Esophagus squamous epithelium (tissue), 5 donors: ENCODE measurements at regions not wholly inside any gene's neighbourhood (a gene's known extent, or its start where the extent isn't known, plus 50 kb on each side); places are given as distances from the start of the nearest gene placed in this dataset.

ENCODE experiments used
- DNase-seq: peaks from one replicate; lab custom pipeline; 2025; lab: John Stamatoyannopoulos, UW
- H3K27ac ChIP-seq, 4 donors: fragments of 200-600 bp; sonication (generic); one replicate each; pipeline ENCODE4 v1.5.1; 2016 to 2019; ENCODE audit warnings: mild to moderate bottlenecking in 1 of 4
- H3K27me3 ChIP-seq, 4 donors: fragments of 200-600 bp; sonication (generic); 1 replicate in 3 of 4; 2 replicates in 1 of 4; pipeline versions ENCODE4 v1.5.1 to v1.6.0; 2017 to 2021; ENCODE audit warnings: antibody characterized with exemption in 1 of 4
- H3K36me3 ChIP-seq, 3 donors: fragments of 200-600 bp; sonication (generic); one replicate each; pipeline ENCODE4 v1.5.1; 2016 to 2019
- H3K4me1 ChIP-seq, 3 donors: fragments of 200-600 bp; sonication (generic); one replicate each; pipeline ENCODE4 v1.5.1; 2017 to 2019
- H3K4me3 ChIP-seq, 4 donors: fragments of 200-600 bp; sonication (generic); 1 replicate in 3 of 4; 2 replicates in 1 of 4; pipeline ENCODE4 v1.5.1; 2016 to 2019; ENCODE audit warnings: mild to moderate bottlenecking in 2 of 4, moderate library complexity in 1 of 4
- H3K9me3 ChIP-seq, 3 donors: fragments of 200-600 bp; sonication (generic); one replicate each; pipeline ENCODE4 v1.5.1; 2016 to 2019
- CTCF ChIP-seq, 6 experiments: fragments of 450-650 bp in 4 of 6; fragments of 200-600 bp in 2 of 6; sonication (generic) in 2 of 6; IDR thresholded peaks; one replicate each; pipeline ENCODE4 v1.5.1; 2016 to 2019; ENCODE audit warnings: antibody characterized with exemption in 6 of 6, mild to moderate bottlenecking in 4 of 6, moderate library complexity in 4 of 6
- POLR2A ChIP-seq, 4 donors: fragments of 450-650 bp; IDR thresholded peaks; one replicate each; pipeline ENCODE4 v1.6.1; 2017; ENCODE audit warnings: antibody characterized with exemption in 4 of 4, mild to moderate bottlenecking in 4 of 4, moderate library complexity in 3 of 4
- WGBS, 2 donors: methylation state at CpG; one replicate each; pipeline ENCODE4 v1.1.5; 2018; 5-methylcytosine and 5-hydroxymethylcytosine counted together
- intact Hi-C: fragments of 100-400 bp; cut with DNase I; formaldehyde crosslinking; loops from one replicate; pipeline ENCODE4 v1.15.0; 2022
- donor health status: DM: yes; HTN: yes; CAD: no.

DNA sequence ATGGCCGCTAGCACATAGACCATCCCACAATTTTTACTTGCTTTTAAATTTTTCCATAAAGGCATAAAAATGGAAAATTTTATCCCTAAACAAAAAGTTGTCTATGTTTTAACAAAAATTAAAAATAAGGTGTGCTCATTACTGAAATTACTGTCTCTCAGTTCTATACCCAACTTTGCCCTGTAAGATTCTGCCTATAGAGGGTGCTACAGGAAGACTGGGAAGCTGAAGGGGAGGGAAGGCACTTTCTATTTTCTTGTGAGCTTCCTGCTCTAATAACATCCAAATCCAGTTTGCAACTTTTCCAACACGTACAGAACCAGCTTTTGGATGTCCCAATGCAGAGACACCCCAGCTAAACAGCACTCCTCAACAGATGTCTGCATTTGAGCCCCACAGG is 666.9 kb downstream of the PLCL1 start:
- DNase-seq, result no peak
- Histone ChIP-seq H3K27me3 (no peaks in the 10 kb centered on the region), H3K4me1 (no peaks in the 10 kb centered on the region), H3K36me3 (no peaks in the 10 kb centered on the region), H3K27ac (no peak overlapping the region), H3K9me3 (no peaks in the 10 kb centered on the region), H3K4me3 (no peak overlapping the region)
- intact Hi-C loops, result no loop called here
- TF ChIP-seq POLR2A (IDR thresholded peaks at IDR 0.05) (no peak), CTCF (IDR thresholded peaks at IDR 0.05) (no peak)
- WGBS, 2 donors, result 40 to 54% methylated on average over 2 of the region's 2 CpGs

- intact Hi-C loops, result no loop called here
- 67 to 68% methylated on average over 3 of the region's 3 CpGs for WGBS, 2 donors
- TF ChIP-seq POLR2A (IDR thresholded peaks at IDR 0.05) (no peak), CTCF (IDR thresholded peaks at IDR 0.05) (no peak)
- Histone ChIP-seq H3K4me3 (no peak overlapping the region), H3K4me1 (no peaks in the 10 kb centered on the region), H3K27ac (no peak overlapping the region), H3K9me3 (no peaks in the 10 kb centered on the region), H3K27me3 (no peaks in the 10 kb centered on the region), H3K36me3 (no peaks in the 10 kb centered on the region)
- no peak for DNase-seq
These were observed 663.7 kb downstream of the PLCL1 start for GRCh38 chr2:198468136-198468535.

GRCh38 chr2:198465970-198466369 is 661.6 kb downstream of the PLCL1 start:
- H3K27ac ChIP-seq, result no peak overlapping the region
- intact Hi-C loops, result no loop called here
- DNase-seq, result no peak
- H3K36me3 ChIP-seq, result no peaks in the 10 kb centered on the region
- WGBS, 2 donors, result 84 to 90% methylated on average over 6 of the region's 6 CpGs
- H3K4me3 ChIP-seq, result no peak overlapping the region
- no peaks in the 10 kb centered on the region for H3K27me3 ChIP-seq
- no peak for TF ChIP-seq CTCF (IDR thresholded peaks at IDR 0.05)
- TF ChIP-seq POLR2A (IDR thresholded peaks at IDR 0.05), result no peak
- no peaks in the 10 kb centered on the region for H3K9me3 ChIP-seq
- no peaks in the 10 kb centered on the region for H3K4me1 ChIP-seq

DNA sequence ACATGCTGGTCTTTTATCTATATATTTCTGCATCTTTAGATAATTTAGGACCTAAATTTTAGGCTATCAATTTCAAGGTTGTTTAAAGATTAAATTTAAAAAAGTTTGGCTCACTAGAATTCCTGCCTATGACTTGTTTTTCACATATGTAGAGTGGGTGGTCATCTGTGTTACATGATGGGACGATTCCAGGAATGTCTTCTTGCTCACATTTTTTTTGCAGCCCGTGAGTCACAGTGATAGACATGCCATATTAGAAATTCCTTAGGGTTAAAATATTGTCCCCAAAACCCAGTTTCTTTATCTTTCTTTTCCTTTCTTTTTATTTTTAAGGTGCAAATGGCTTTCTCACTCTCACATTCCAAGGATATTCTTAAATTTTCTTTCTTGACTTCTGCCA is 652.0 kb downstream of the PLCL1 start:
- WGBS, 2 donors, result 51 to 54% methylated on average over 2 of the region's 2 CpGs
- Histone ChIP-seq H3K27me3 (no peaks in the 10 kb centered on the region), H3K9me3 (no peaks in the 10 kb centered on the region), H3K4me3 (no peak overlapping the region), H3K36me3 (no peaks in the 10 kb centered on the region), H3K4me1 (no peaks in the 10 kb centered on the region), H3K27ac (no peak overlapping the region)
- no peak for DNase-seq
- TF ChIP-seq POLR2A (IDR thresholded peaks at IDR 0.05), result no peak
- TF ChIP-seq CTCF (IDR thresholded peaks at IDR 0.05), result no peak
- intact Hi-C loops, result no loop called here

- TF ChIP-seq CTCF (IDR thresholded peaks at IDR 0.05), result no peak
- no peak for TF ChIP-seq POLR2A (IDR thresholded peaks at IDR 0.05)
- WGBS, 2 donors, result 71 to 74% methylated on average over 2 of the region's 2 CpGs
- intact Hi-C loops, result no loop called here
- Histone ChIP-seq H3K36me3 (no peaks in the 10 kb centered on the region), H3K9me3 (no peaks in the 10 kb centered on the region), H3K4me3 (no peak overlapping the region), H3K27me3 (no peaks in the 10 kb centered on the region), H3K27ac (no peak overlapping the region), H3K4me1 (no peaks in the 10 kb centered on the region)
- DNase-seq, result no peak
These were observed 649.5 kb downstream of the PLCL1 start for GRCh38 chr2:198453866-198454265.
